Esophagus squamous epithelium (tissue), 5 donors: ENCODE measurements at regions not wholly inside any gene's neighbourhood (a gene's known extent, or its start where the extent isn't known, plus 50 kb on each side); places are given as distances from the start of the nearest gene placed in this dataset.

Experiments
- DNase-seq: peaks from one replicate; lab custom pipeline; 2025; lab: John Stamatoyannopoulos, UW
- H3K27ac ChIP-seq, 4 donors: fragments of 200-600 bp; sonication (generic); one replicate each; pipeline ENCODE4 v1.5.1; 2016 to 2019; ENCODE audit warnings: mild to moderate bottlenecking in 1 of 4
- H3K27me3 ChIP-seq, 4 donors: fragments of 200-600 bp; sonication (generic); 1 replicate in 3 of 4; 2 replicates in 1 of 4; pipeline versions ENCODE4 v1.5.1 to v1.6.0; 2017 to 2021; ENCODE audit warnings: antibody characterized with exemption in 1 of 4
- H3K36me3 ChIP-seq, 3 donors: fragments of 200-600 bp; sonication (generic); one replicate each; pipeline ENCODE4 v1.5.1; 2016 to 2019
- H3K4me1 ChIP-seq, 3 donors: fragments of 200-600 bp; sonication (generic); one replicate each; pipeline ENCODE4 v1.5.1; 2017 to 2019
- H3K4me3 ChIP-seq, 4 donors: fragments of 200-600 bp; sonication (generic); 1 replicate in 3 of 4; 2 replicates in 1 of 4; pipeline ENCODE4 v1.5.1; 2016 to 2019; ENCODE audit warnings: mild to moderate bottlenecking in 2 of 4, moderate library complexity in 1 of 4
- H3K9me3 ChIP-seq, 3 donors: fragments of 200-600 bp; sonication (generic); one replicate each; pipeline ENCODE4 v1.5.1; 2016 to 2019
- CTCF ChIP-seq, 6 experiments: fragments of 450-650 bp in 4 of 6; fragments of 200-600 bp in 2 of 6; sonication (generic) in 2 of 6; IDR thresholded peaks; one replicate each; pipeline ENCODE4 v1.5.1; 2016 to 2019; ENCODE audit warnings: antibody characterized with exemption in 6 of 6, mild to moderate bottlenecking in 4 of 6, moderate library complexity in 4 of 6
- POLR2A ChIP-seq, 4 donors: fragments of 450-650 bp; IDR thresholded peaks; one replicate each; pipeline ENCODE4 v1.6.1; 2017; ENCODE audit warnings: antibody characterized with exemption in 4 of 4, mild to moderate bottlenecking in 4 of 4, moderate library complexity in 3 of 4
- WGBS, 2 donors: methylation state at CpG; one replicate each; pipeline ENCODE4 v1.1.5; 2018; 5-methylcytosine and 5-hydroxymethylcytosine counted together
- intact Hi-C: fragments of 100-400 bp; cut with DNase I; formaldehyde crosslinking; loops from one replicate; pipeline ENCODE4 v1.15.0; 2022
- donor health status: DM: yes; HTN: yes; CAD: no.

GRCh38 chr14:100010679-100011078, 54.5 kb upstream of the EVL start:
- no peaks in the 10 kb centered on the region for H3K36me3 ChIP-seq
- no peak for TF ChIP-seq POLR2A (IDR thresholded peaks at IDR 0.05)
- no peak for DNase-seq
- intact Hi-C loops = no loop called here
- H3K4me3 ChIP-seq = no peak overlapping the region
- no peak overlapping the region for H3K27ac ChIP-seq
- H3K27me3 ChIP-seq = no peaks in the 10 kb centered on the region
- no peaks in the 10 kb centered on the region for H3K9me3 ChIP-seq
- 59 to 76% methylated on average over 4 of the region's 4 CpGs for WGBS, 2 donors
- H3K4me1 ChIP-seq = peaks cover 0 to 4% (median 3%) of the 10 kb centered on the region in 3 donors

GRCh38 chr14:100011628-100012325, 53.4 kb upstream of the EVL start:
- no peaks in the 10 kb centered on the region for H3K36me3 ChIP-seq
- no peak overlapping the region for H3K4me3 ChIP-seq
- no peak for DNase-seq
- H3K4me1 ChIP-seq = peaks cover 0 to 4% (median 3%) of the 10 kb centered on the region in 3 donors
- intact Hi-C loops = no loop called here
- no peaks in the 10 kb centered on the region for H3K27me3 ChIP-seq
- WGBS, 2 donors = 86 to 94% methylated on average over 3 of the region's 3 CpGs
- H3K9me3 ChIP-seq = no peaks in the 10 kb centered on the region
- TF ChIP-seq POLR2A (IDR thresholded peaks at IDR 0.05) (no peak), CTCF (IDR thresholded peaks at IDR 0.05) (no peak)
- no peak overlapping the region for H3K27ac ChIP-seq

GRCh38 chr14:100012478-100013327, 52.5 kb upstream of the EVL start:
- intact Hi-C loops = no loop called here
- Histone ChIP-seq H3K36me3 (no peaks in the 10 kb centered on the region), H3K4me1 (peaks cover 0 to 4% (median 3%) of the 10 kb centered on the region in 3 donors), H3K4me3 (no peak overlapping the region), H3K27me3 (no peaks in the 10 kb centered on the region), H3K9me3 (no peaks in the 10 kb centered on the region), H3K27ac (peak overlapping the region in 1 of 4 donors; percentile 30)
- TF ChIP-seq POLR2A (IDR thresholded peaks at IDR 0.05) (no peak), CTCF (IDR thresholded peaks at IDR 0.05) (no peak)
- DNase-seq = no peak
- 60 to 76% methylated on average over 2 of the region's 2 CpGs for WGBS, 2 donors

- Histone ChIP-seq H3K4me1 (peaks cover 0 to 21% (median 6%) of the 10 kb centered on the region in 3 donors), H3K27ac (peak overlapping the region in 2 of 4 donors; percentile 17 to 25), H3K9me3 (no peaks in the 10 kb centered on the region), H3K36me3 (no peaks in the 10 kb centered on the region), H3K27me3 (no peaks in the 10 kb centered on the region), H3K4me3 (no peak overlapping the region)
- 72 to 78% methylated on average over 8 to 9 of the region's 9 CpGs for WGBS, 2 donors
- intact Hi-C loops = no loop called here
- DNase-seq = no peak
- TF ChIP-seq POLR2A (IDR thresholded peaks at IDR 0.05) (no peak), CTCF (IDR thresholded peaks at IDR 0.05) (no peak)
Observed at GRCh38 chr14:100015251-100015655, 50.0 kb upstream of the EVL start.
